Neural cell (in vitro differentiated cells): ENCODE measurements at regions not wholly inside any gene's neighbourhood (a gene's known extent, or its start where the extent isn't known, plus 50 kb on each side); places are given as distances from the start of the nearest gene placed in this dataset.

Source experiments
- H2AFZ ChIP-seq: fragments of 200-600, 300-800 bp; sonication (generic), shearing (Covaris generic); 2 replicates; pipeline ENCODE4 v1.6.0; 2014; ENCODE audit warnings: low read depth, mild to moderate bottlenecking, antibody characterized with exemption, low read length, moderate library complexity
- H3F3A ChIP-seq: fragments of 200-600 bp; shearing (Covaris generic); 2 replicates; pipeline ENCODE4 v1.6.1; 2016; ENCODE audit warnings: mild to moderate bottlenecking, moderate library complexity, mixed read lengths, antibody characterized with exemption, low read length; ENCODE audit not compliant: insufficient read depth, poor library complexity, severe bottlenecking
- H3K27ac ChIP-seq: fragments of 200-600, 300-800 bp; sonication (generic), shearing (Covaris generic); 2 replicates; pipeline ENCODE4 v1.5.1; 2014; ENCODE audit warnings: mild to moderate bottlenecking, low read length, moderate library complexity
- H3K27me3 ChIP-seq: fragments of 300-800, 200-600 bp; sonication (generic), shearing (Covaris generic); 2 replicates; pipeline ENCODE4 v1.6.0; 2014; ENCODE audit warnings: mild to moderate bottlenecking, low read depth, low read length, moderate library complexity; ENCODE audit not compliant: insufficient read depth
- H3K36me3 ChIP-seq: fragments of 300-800, 200-600 bp; sonication (generic), shearing (Covaris generic); 2 replicates; pipeline ENCODE4 v1.5.1; 2014; ENCODE audit warnings: mild to moderate bottlenecking, antibody characterized with exemption, low read length, moderate library complexity; ENCODE audit not compliant: insufficient read depth
- H3K4me2 ChIP-seq: fragments of 300-800, 200-600 bp; sonication (generic), shearing (Covaris generic); 2 replicates; pipeline ENCODE4 v1.6.0; 2014; ENCODE audit warnings: mild to moderate bottlenecking, low read length
- H3K4me3 ChIP-seq: fragments of 300-800, 200-600 bp; sonication (generic), shearing (Covaris generic); 2 replicates; pipeline ENCODE4 v1.5.1; 2014; ENCODE audit warnings: mild to moderate bottlenecking, low read length, moderate library complexity
- H3K79me2 ChIP-seq: fragments of 200-600 bp; shearing (Covaris generic); replicated peaks from 2 replicates; pipeline ENCODE4 v1.6.0; 2014; ENCODE audit warnings: mild to moderate bottlenecking, low read length, moderate library complexity; ENCODE audit not compliant: insufficient read depth
- H3K9ac ChIP-seq: fragments of 300-800, 200-600 bp; sonication (generic), shearing (Covaris generic); 2 replicates; pipeline ENCODE4 v1.6.1; 2016; ENCODE audit warnings: mild to moderate bottlenecking, low read length, mixed read lengths
- H3K9me2 ChIP-seq: fragments of 200-600 bp; shearing (Covaris generic); 2 replicates; pipeline ENCODE4 v1.6.1; 2016; ENCODE audit warnings: mild to moderate bottlenecking, low read length, mixed read lengths; ENCODE audit not compliant: insufficient read depth
- H3K9me3 ChIP-seq: fragments of 200-600, 300-800 bp; sonication (generic), shearing (Covaris generic); 2 replicates; pipeline ENCODE4 v1.6.1; 2016; ENCODE audit warnings: mild to moderate bottlenecking, mixed run types, low read length, moderate library complexity, mixed read lengths
- H4K20me1 ChIP-seq: fragments of 200-600 bp; shearing (Covaris generic); 2 replicates; pipeline ENCODE4 v1.6.1; 2016; ENCODE audit warnings: mild to moderate bottlenecking, mixed run types; ENCODE audit not compliant: insufficient read depth
- CTCF ChIP-seq: fragments of 450-650 bp; IDR thresholded peaks from 2 replicates; pipeline ENCODE4 v1.5.1; 2014; ENCODE audit warnings: antibody characterized with exemption, mild to moderate bottlenecking, moderate library complexity; ENCODE audit not compliant: poor library complexity, severe bottlenecking
- EP300 ChIP-seq: fragments of 450-650 bp; conservative IDR thresholded peaks from 2 replicates; pipeline ENCODE4 v1.6.1; 2014; ENCODE audit warnings: antibody characterized with exemption, mild to moderate bottlenecking, moderate library complexity; ENCODE audit not compliant: poor library complexity, severe bottlenecking
- EZH2 ChIP-seq: fragments of 200-600, 300-800 bp; shearing (Covaris generic), sonication (generic); IDR thresholded peaks from 2 replicates; pipeline ENCODE4 v1.6.1; 2014; ENCODE audit warnings: antibody characterized with exemption, low read length, borderline replicate concordance, mild to moderate bottlenecking; ENCODE audit not compliant: insufficient read depth, poor library complexity, severe bottlenecking
- MXI1 ChIP-seq: fragments of 450-650 bp; conservative IDR thresholded peaks from 2 replicates; pipeline ENCODE4 v1.6.1; 2014; ENCODE audit warnings: antibody characterized with exemption, mild to moderate bottlenecking; ENCODE audit not compliant: poor library complexity, severe bottlenecking
- POLR2AphosphoS5 ChIP-seq: IDR thresholded peaks from 2 replicates; pipeline ENCODE4 v1.6.1; 2012
- RAD21 ChIP-seq: fragments of 450-650 bp; conservative IDR thresholded peaks from 2 replicates; pipeline ENCODE4 v1.6.1; 2014; ENCODE audit warnings: antibody characterized with exemption, mild to moderate bottlenecking, moderate library complexity
- REST ChIP-seq: IDR thresholded peaks from 2 replicates; pipeline ENCODE4 v1.6.1; 2012; ENCODE audit warnings: borderline replicate concordance
- SMC3 ChIP-seq: fragments of 450-650 bp; conservative IDR thresholded peaks from 2 replicates; pipeline ENCODE4 v1.6.1; 2014; ENCODE audit warnings: antibody characterized with exemption, mild to moderate bottlenecking, moderate library complexity; ENCODE audit not compliant: poor library complexity
- TAF1 ChIP-seq: IDR thresholded peaks from 2 replicates; pipeline ENCODE4 v1.6.1; 2012; ENCODE audit warnings: low read depth

DNA sequence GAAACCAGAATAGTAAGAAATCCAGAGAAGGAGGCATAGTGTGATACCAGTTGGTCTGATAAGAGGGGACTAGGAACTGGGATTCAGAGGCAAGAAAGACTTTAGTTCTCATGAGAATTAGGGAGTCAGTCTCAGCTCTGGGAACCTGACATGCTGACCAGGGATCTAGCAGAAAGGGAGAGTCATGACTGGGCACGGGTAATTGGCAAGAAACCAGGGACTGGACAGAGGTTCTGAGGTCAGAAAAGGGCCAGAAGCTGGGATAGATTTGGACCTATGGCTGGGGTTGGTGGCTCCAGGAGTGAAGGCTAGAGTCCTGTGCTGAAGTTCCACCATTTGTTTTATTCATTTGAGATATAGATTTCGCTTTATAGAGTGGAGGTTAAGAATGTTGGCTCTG is 110.2 kb upstream of the C1GALT1C1 start:
- Histone ChIP-seq H3K9me2 (no peaks in the 10 kb centered on the region), H4K20me1 (no peaks in the 10 kb centered on the region), H3K4me3 (no peak overlapping the region), H3K79me2 (no peaks in the 10 kb centered on the region), H2AFZ (no peak overlapping the region), H3K9ac (no peak overlapping the region), H3K9me3 (no peaks in the 10 kb centered on the region), H3K27ac (no peak overlapping the region), H3F3A (no peaks in the 10 kb centered on the region), H3K4me2 (no peak overlapping the region), H3K36me3 (no peaks in the 10 kb centered on the region), H3K27me3 (no peaks in the 10 kb centered on the region)
- TF ChIP-seq EZH2 (no peak), SMC3 (no peak), CTCF (no peak), MXI1 (no peak), REST (no peak), RAD21 (no peak), POLR2AphosphoS5 (no peak), TAF1 (no peak), EP300 (no peak)

GRCh38 chrX:120739300-120739699 is 109.4 kb upstream of the C1GALT1C1 start:
- Histone ChIP-seq H3K36me3 (no peaks in the 10 kb centered on the region), H3K79me2 (no peaks in the 10 kb centered on the region), H3K27ac (no peak overlapping the region), H4K20me1 (no peaks in the 10 kb centered on the region), H3K4me2 (no peak overlapping the region), H3K9me2 (no peaks in the 10 kb centered on the region), H3K9me3 (no peaks in the 10 kb centered on the region), H3K9ac (no peak overlapping the region), H3K27me3 (no peaks in the 10 kb centered on the region), H2AFZ (no peak overlapping the region), H3K4me3 (no peak overlapping the region), H3F3A (no peaks in the 10 kb centered on the region)
- TF ChIP-seq CTCF (no peak), REST (no peak), SMC3 (no peak), EP300 (no peak), RAD21 (no peak), TAF1 (no peak), MXI1 (no peak), EZH2 (no peak), POLR2AphosphoS5 (no peak)
